D721Med (cell line): ENCODE measurements at regions not wholly inside any gene's neighbourhood (a gene's known extent, or its start where the extent isn't known, plus 50 kb on each side); places are given as distances from the start of the nearest gene placed in this dataset.
A peak's percentile ranks its signal among the peaks of the same experiment; 100 is the strongest.

Experiments used
- DNase-seq: peaks from one replicate; pipeline ENCODE4 v3.0.0; 2011; ENCODE audit warnings: low spot score; ENCODE audit not compliant: insufficient read length
- FAIRE-seq: peaks from 2 replicates; lab custom pipeline; 2011; peaks lifted over from hg19 to GRCh38; lab: Jason Lieb, UNC
- TF ChIP-seq, protein P1 (sequence below): IDR thresholded peaks from 2 replicates; pipeline ENCODE4 v1.5.1; 2012; ENCODE audit warnings: mild to moderate bottlenecking, control low read depth; ENCODE audit not compliant: insufficient read depth; ENCODE audit errors: missing control alignments

DNA sequence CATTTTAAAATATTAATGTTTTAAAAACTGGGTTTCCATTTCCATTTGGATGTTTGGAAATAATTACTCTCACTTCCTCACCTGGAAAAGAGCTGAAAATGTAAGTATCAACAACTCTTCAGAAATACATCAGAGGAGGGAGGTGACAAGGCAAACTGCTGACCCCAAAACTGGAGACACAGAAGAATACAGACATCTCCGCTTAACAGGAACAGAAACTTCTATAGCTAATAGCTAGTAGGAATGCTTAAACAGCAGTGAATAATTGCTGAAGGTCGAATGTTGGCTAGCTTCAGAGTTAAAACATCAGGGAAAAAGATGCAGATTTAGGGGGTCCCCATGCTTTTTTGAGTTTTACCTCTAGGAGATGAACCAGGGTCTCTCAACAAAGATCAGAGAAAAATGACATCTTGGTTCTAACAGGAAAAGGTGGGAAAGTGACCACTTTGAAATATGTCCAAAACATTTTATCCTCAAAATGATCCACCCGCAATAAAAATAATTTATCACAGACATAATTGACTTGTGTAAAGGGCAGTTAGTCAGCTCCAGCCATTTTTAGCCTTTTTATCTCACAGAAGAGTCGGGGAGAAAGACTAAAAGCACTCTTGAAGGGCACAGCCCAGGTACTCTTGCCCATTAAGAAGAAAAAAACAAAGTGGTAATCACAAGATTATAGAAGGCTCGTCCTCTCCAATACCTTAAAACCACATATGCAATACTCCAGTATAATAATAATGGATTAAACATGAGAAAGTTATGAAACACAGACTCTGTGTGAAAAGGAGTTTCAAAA lies 1474.9 kb downstream of the EFNA5 start:
- DNase-seq (no peak), FAIRE-seq (no peak)
- TF ChIP-seq, protein P1, sequence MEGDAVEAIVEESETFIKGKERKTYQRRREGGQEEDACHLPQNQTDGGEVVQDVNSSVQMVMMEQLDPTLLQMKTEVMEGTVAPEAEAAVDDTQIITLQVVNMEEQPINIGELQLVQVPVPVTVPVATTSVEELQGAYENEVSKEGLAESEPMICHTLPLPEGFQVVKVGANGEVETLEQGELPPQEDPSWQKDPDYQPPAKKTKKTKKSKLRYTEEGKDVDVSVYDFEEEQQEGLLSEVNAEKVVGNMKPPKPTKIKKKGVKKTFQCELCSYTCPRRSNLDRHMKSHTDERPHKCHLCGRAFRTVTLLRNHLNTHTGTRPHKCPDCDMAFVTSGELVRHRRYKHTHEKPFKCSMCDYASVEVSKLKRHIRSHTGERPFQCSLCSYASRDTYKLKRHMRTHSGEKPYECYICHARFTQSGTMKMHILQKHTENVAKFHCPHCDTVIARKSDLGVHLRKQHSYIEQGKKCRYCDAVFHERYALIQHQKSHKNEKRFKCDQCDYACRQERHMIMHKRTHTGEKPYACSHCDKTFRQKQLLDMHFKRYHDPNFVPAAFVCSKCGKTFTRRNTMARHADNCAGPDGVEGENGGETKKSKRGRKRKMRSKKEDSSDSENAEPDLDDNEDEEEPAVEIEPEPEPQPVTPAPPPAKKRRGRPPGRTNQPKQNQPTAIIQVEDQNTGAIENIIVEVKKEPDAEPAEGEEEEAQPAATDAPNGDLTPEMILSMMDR: no peak

DNA sequence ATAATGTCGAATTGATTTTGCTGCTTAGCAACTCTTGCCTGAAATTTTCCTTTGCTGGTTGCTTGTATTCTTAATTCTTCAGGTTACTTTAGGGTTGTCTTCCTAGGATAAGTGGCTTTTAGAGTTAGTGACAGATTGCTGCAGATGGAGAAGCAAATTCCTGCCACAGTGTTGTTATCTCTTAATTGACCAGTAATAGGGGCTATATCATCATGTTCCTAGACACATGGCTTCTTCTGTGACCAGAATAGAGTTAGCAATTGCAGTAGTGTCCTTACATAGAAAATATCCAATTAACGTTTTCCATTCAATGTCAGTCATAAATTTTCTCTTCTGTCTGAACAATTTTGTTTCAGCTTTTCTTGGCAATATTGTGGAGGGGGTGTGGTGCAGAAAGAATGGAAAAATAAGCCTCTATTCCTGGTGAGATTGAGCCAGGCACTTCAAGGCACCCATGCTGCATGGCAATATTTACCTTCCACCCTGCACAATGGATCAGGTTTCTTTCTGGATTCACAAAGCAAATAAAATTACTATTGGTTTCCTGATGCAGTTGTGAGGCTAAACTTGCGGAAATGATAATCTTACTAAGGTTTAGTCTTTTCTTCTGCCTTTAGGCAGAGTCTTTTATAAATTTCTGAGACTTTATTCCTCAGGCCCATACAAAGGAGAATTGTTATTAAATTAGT lies 1481.5 kb downstream of the EFNA5 start:
- DNase-seq: no peak
- peak; percentile 94 for FAIRE-seq
- TF ChIP-seq, protein P1: no peak

DNA sequence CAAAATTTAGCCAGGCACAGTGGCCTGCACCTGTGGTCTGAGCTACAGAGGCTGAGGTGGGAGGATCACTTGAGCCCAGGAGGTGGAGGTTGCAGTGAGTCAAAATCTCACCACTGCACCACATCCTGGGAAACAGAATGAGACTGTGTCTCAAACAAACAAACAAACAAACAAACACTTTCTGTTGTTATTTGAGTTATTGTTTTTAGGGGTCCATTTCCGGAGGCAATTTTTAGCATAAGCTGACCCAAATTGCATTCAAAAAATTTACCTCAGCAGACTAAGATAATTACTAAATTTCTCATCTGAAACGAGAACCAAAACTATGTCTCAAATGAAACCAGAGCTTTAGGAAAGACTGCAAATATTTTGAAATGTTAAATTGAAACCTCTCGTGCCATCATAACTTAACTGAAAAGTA lies 1485.1 kb downstream of the EFNA5 start:
- DNase-seq (no peak), FAIRE-seq (no peak)
- TF ChIP-seq, protein P1: no peak

DNA sequence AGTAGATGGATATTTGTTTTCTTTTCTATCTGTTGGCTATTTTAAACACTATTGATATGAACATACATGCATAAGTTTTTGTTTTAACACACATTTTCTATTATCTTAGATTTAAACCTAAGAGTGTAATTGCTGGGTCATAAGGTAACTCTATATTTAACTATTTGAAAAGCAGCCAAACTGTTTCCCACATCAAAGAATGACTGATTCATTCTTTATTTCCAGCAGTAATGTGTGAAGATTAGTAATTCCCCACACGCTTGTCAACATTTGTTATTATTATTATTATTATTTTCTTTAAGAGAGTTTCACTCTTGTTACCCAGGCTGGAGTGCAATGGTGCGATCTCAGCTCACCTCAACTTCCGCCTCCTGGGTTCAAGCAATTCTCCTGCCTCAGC lies 1495.8 kb downstream of the EFNA5 start:
- FAIRE-seq (no peak), DNase-seq (no peak)
- TF ChIP-seq, protein P1: no peak

DNA sequence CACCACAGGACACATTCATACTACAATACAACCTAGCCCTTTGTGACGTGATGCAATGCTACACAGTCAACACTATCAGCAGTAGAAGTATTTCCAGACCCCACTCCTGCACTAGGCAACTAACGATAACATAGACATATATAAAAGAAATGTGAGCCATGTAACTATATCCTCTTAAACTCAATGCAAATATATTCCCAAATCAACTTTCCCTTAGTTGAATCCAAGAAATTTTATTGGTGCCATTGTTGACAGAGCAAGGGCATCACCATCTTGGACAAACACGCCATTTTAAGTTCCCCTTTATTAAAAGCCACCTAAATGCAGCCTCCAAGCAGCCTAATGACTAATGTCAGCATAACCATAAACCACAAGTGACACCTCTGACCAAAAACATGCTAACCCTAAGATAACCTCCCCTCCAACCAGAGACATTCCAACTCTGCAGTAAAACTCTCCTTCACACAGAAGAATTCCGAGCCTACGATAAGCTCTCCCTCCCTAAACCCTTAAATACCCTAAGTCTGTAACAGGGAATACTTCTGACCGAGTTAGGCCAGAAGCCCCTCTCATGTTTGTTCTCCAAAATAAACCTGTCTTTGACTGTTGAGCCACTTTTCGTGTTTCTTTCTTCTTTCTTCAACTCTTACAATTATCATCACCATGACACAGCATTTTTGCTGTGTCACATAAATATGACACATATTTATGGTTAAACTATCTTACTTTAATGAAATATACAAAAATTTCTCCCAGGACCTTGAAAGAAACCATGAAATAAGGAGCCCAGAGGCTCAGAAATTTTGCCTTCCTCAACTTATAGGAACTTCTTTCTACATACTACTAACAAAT lies 1497.8 kb downstream of the EFNA5 start:
- no peak for FAIRE-seq
- TF ChIP-seq, protein P1: no peak
- no peak for DNase-seq

DNA sequence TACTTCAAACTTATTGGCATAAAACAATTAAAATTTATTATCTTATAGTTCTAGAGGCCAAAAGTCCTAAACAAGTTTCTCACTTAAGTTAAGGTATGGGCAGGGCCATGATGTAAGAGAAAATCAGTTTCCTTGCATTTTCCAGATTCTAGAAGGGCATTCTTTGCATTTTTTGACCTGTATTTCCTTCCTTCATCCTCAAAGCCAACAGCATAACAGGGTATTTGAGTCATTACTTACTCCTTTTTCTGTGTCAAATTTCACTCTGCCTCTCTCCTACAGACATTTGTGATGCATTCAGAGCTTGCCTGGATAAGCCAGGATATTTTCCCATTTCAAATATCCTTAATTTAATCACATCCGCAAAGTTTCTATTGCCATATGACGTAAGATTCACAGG lies 1499.0 kb downstream of the EFNA5 start:
- TF ChIP-seq, protein P1: no peak
- FAIRE-seq: no peak
- DNase-seq: no peak
